Thymus (tissue), 11 donors: ENCODE measurements at regions not wholly inside any gene's neighbourhood (a gene's known extent, or its start where the extent isn't known, plus 50 kb on each side); places are given as distances from the start of the nearest gene placed in this dataset.

Source experiments
- DNase-seq, 9 donors: peaks; one replicate each; pipeline ENCODE4 v3.0.0-alpha.2; 2013; ENCODE audit warnings: low spot score in 9 of 9, low read depth in 6 of 9, missing footprints in 1 of 9
- H3K27ac ChIP-seq, 2 donors: one replicate each; pipeline ENCODE4 v1.5.1; 2013; ENCODE audit warnings: control low read depth in 1 of 2, low read depth in 1 of 2, low read length in 1 of 2, mild to moderate bottlenecking in 1 of 2, moderate library complexity in 1 of 2
- H3K27me3 ChIP-seq, 2 donors: one replicate each; pipeline ENCODE4 v1.5.1; 2013; ENCODE audit warnings: low read length in 1 of 2; ENCODE audit not compliant: control insufficient read depth in 2 of 2, insufficient read depth in 1 of 2
- H3K36me3 ChIP-seq, 2 donors: one replicate each; pipeline ENCODE4 v1.5.1; 2013; ENCODE audit warnings: low read length in 1 of 2, mild to moderate bottlenecking in 1 of 2, moderate library complexity in 1 of 2; ENCODE audit not compliant: control insufficient read depth in 2 of 2, insufficient read depth in 2 of 2
- H3K4me1 ChIP-seq, 2 donors: one replicate each; pipeline ENCODE4 v1.5.1; 2013; ENCODE audit warnings: low read length in 2 of 2; ENCODE audit not compliant: control insufficient read depth in 2 of 2, insufficient read depth in 2 of 2
- H3K4me3 ChIP-seq, 2 donors: one replicate each; pipeline ENCODE4 v1.5.1; 2013; ENCODE audit warnings: low read length in 2 of 2, control low read depth in 1 of 2, mild to moderate bottlenecking in 1 of 2
- H3K9me3 ChIP-seq, 2 donors: one replicate each; pipeline ENCODE4 v1.5.1; 2013; ENCODE audit warnings: low read length in 1 of 2, mild to moderate bottlenecking in 1 of 2; ENCODE audit not compliant: control insufficient read depth in 2 of 2, insufficient read depth in 1 of 2
- WGBS: extraction: QIAGEN DNeasy Blood & Tissue Kit; methylation state at CpG from one replicate; pipeline ENCODE4 v1.1.7; 2013; 5-methylcytosine and 5-hydroxymethylcytosine counted together
- donor health status: healthy.

DNA sequence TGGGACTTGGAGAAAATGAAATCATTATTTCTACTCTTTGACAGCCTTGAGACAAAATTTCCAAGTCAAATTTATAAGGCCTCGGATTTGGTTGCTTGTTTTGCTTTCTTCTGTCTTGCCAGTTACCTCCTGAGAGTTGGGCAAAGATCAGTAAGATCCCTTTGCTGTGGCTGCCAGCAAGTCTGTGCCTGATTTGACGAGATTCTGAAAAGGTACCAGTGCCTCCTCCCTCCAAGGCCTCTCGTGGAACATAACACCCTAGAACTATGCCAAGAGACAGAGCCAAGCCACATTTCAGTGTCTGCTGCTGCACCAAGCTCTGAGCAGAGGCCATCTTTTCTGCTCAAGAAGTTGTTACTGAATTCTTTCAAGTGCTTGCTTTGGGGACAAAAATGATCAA, 61.0 kb downstream of the GTPBP8 start:
- Histone ChIP-seq H3K4me3 (no peak overlapping the region), H3K4me1 (no peaks in the 10 kb centered on the region), H3K9me3 (peaks cover 0 to 8% of the 10 kb centered on the region in 2 donors), H3K27me3 (no peaks in the 10 kb centered on the region), H3K27ac (no peak overlapping the region), H3K36me3 (no peaks in the 10 kb centered on the region)
- DNase-seq: peak in 1 of 9 donors; percentile 19
- WGBS: 91% methylated on average over 3 of the region's 3 CpGs

DNA sequence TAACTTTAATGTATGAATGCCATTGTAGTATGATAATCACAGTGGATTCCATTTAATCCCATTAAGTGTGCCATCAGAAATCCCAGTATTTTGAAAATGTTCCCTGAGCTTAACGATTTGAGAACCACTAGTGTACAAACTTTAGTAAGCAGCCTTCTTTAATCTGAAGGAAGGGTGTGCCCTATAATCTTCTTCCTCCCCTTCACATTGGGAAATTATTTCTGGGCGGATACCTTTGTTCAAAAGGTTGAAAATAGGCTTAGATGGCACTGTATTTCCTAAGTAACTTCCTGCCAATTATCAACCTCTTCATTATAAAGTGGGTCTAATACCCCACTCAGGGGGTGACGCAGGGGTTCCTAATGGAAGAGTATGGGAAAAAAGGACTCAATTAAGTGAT, 62.4 kb downstream of the GTPBP8 start:
- H3K9me3 ChIP-seq: peaks cover 0 to 3% of the 10 kb centered on the region in 2 donors
- H3K4me3 ChIP-seq: no peak overlapping the region
- H3K36me3 ChIP-seq: no peaks in the 10 kb centered on the region
- H3K27ac ChIP-seq: no peak overlapping the region
- 97% methylated on average over 3 of the region's 3 CpGs for WGBS
- H3K27me3 ChIP-seq: no peaks in the 10 kb centered on the region
- DNase-seq: no peak
- H3K4me1 ChIP-seq: no peaks in the 10 kb centered on the region

DNA sequence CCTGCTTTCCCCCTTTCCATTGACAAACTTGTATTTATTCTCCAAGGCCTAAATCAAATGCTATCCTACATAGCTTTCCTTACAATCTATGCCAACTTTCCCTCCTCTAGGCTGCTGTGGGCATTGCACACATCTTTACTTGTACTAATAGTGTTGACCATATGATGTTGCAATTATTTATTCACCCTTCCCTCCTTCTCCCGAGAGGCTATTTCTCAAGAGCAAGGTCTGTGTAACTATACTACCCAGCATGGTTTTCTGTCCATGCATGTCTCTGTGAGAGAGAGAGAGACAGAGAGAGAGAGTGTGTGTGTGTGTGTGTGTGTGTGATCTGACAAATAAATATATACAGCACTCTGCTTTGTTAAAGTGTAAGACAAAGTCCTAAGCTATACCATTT, 63.8 kb downstream of the GTPBP8 start:
- Histone ChIP-seq H3K36me3 (no peaks in the 10 kb centered on the region), H3K27me3 (no peaks in the 10 kb centered on the region), H3K9me3 (no peaks in the 10 kb centered on the region), H3K4me1 (no peaks in the 10 kb centered on the region), H3K27ac (no peak overlapping the region), H3K4me3 (no peak overlapping the region)
- 0% methylated on average over 1 of the region's 1 CpG for WGBS
- no peak for DNase-seq

DNA sequence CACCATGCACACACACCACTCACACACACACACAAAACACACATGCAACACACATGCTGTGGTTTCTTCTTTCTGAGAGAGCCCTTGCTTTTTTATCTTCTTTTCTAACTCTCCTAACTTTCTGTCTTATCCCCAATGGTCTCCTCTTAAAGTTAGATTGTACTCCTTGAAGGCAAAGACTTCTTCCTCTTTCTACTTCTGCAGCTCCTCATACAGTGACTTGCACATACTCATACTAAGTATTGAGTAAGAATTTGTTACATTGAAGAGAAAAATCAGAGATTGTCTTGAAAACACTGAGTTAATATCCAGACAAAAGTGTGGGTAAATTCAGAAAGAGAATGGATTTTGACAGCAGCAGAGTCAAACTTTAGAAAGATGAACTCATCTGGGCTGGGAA, 64.4 kb downstream of the GTPBP8 start:
- Histone ChIP-seq H3K36me3 (no peaks in the 10 kb centered on the region), H3K27me3 (no peaks in the 10 kb centered on the region), H3K27ac (no peak overlapping the region), H3K4me3 (no peak overlapping the region), H3K9me3 (no peaks in the 10 kb centered on the region), H3K4me1 (no peaks in the 10 kb centered on the region)
- DNase-seq: no peak

DNA sequence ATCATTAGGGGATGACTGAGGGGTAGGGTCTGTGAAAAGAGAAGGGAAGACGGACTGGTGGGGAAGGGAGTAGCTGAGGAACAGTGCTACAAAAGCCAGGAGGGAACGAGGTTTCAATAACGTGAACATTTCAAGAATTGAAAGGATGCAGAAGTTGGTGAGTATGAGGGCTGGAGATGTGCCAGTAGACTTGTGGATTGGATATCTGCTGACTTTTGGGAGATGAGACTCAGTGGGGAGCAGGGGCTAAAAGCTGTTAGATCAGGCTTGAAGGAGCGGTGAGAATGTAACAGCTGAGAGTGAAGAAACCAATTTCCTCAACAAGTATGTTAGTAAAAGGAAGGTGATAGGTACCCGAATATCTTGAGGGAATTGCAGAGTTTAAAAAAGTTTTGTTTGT, 65.2 kb downstream of the GTPBP8 start:
- H3K4me1 ChIP-seq: no peaks in the 10 kb centered on the region
- no peaks in the 10 kb centered on the region for H3K9me3 ChIP-seq
- H3K27ac ChIP-seq: no peak overlapping the region
- no peak for DNase-seq
- 96% methylated on average over 5 of the region's 5 CpGs for WGBS
- H3K4me3 ChIP-seq: no peak overlapping the region
- no peaks in the 10 kb centered on the region for H3K27me3 ChIP-seq
- no peaks in the 10 kb centered on the region for H3K36me3 ChIP-seq

DNA sequence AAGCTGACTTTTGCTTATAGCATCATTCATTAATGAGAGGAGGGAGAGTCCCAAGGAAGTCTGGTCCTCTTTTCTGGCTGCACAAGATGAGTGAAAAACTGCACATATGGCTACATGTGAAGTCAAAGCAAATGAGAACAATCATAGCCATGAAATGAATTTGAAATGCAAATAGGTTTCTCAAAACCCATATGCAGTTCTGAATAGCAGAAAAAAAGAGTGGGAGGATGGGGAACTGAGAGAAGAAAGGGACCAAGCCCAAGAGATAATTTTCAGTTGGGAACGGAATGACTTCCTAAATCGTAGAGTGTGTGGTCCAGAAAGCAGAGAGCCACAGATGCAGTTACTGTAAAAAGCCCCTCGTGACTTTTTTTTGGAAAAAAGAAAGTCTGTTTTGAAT, 66.3 kb downstream of the GTPBP8 start:
- H3K9me3 ChIP-seq: no peaks in the 10 kb centered on the region
- 92% methylated on average over 3 of the region's 3 CpGs for WGBS
- no peaks in the 10 kb centered on the region for H3K36me3 ChIP-seq
- DNase-seq: no peak
- H3K27ac ChIP-seq: no peak overlapping the region
- no peak overlapping the region for H3K4me3 ChIP-seq
- H3K27me3 ChIP-seq: no peaks in the 10 kb centered on the region
- no peaks in the 10 kb centered on the region for H3K4me1 ChIP-seq

DNA sequence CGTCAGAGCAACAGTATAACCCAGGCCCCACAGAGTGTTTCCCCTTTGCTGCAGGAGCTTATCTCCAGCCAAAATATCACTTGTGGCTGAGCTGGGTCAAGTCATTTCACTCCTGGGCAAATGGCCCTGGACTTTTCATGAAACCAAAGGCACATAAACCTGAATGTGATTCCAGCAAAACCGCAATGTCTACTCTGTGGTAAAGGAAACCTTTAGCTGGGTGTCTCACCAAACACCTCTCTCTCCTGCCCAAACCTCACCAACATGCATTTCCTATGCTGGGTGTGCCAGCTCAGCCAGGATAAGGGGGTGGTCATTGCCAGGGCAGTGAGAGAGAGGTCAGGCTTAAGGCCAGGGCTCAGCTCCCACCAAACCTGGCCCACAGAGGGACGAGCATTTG, 67.4 kb downstream of the GTPBP8 start:
- H3K4me1 ChIP-seq: no peaks in the 10 kb centered on the region
- no peak overlapping the region for H3K27ac ChIP-seq
- no peak overlapping the region for H3K4me3 ChIP-seq
- no peaks in the 10 kb centered on the region for H3K36me3 ChIP-seq
- no peaks in the 10 kb centered on the region for H3K9me3 ChIP-seq
- H3K27me3 ChIP-seq: no peaks in the 10 kb centered on the region
- no peak for DNase-seq
- WGBS: 99% methylated on average over 3 of the region's 3 CpGs

DNA sequence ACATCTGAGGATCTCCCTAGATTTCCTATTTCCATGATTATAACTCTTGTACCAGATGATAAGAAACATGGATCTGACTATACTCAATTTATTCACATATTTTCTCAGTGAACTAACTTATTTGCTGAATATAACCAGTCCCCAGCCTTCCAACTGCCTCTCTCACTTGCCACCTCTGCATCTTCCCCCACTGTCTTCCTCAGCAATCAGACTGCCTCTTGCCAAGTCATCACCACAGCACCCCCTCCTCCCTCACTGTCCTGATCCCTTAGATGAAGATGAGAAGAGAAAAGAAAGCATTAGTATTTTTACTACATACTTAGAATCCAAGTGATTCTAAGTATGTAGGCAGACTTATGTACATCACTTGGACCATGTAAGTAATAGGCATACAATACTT, 71.9 kb downstream of the GTPBP8 start:
- no peak for DNase-seq
- no peak overlapping the region for H3K27ac ChIP-seq
- H3K9me3 ChIP-seq: no peaks in the 10 kb centered on the region
- H3K4me3 ChIP-seq: no peak overlapping the region
- H3K4me1 ChIP-seq: no peaks in the 10 kb centered on the region
- no peaks in the 10 kb centered on the region for H3K36me3 ChIP-seq
- no peaks in the 10 kb centered on the region for H3K27me3 ChIP-seq

DNA sequence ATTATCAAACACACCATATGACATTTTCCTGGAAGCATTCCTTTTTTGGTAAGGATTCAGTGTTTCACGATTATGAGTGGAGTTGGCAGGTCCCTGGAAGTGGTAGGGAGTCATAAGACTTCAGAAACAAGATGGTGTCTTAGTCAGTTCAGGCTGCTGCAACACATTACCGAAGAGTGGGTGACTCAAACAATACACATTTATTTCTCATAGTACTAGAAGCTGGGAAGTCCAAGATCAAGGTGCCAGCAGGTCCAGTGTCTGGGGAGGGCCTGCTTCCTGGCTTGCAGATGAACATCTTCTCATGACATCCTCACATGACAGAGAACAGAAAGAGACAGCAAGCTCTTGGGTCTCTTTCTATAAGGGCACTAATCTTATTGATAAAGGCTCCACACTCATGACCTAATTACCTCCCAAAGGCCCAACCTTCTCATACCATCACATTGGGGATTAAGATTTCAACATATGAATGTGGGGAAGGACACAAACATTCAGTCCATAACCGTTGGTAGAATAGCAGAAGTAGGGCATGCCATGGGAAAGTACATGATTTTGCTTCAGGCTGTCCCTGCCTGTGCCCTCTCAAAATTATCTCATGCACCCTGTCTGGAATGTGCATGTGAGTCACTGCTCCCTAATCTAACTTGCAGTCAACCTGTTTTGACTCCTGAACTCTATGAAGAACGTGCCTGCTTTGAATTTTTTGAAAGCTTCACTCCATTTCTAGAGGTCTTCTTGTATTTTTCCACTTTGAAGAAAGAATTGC, 72.5 kb downstream of the GTPBP8 start:
- no peak for DNase-seq
- no peaks in the 10 kb centered on the region for H3K4me1 ChIP-seq
- H3K9me3 ChIP-seq: no peaks in the 10 kb centered on the region
- no peaks in the 10 kb centered on the region for H3K36me3 ChIP-seq
- WGBS: 94% methylated on average over 4 of the region's 4 CpGs
- H3K27ac ChIP-seq: no peak overlapping the region
- H3K27me3 ChIP-seq: no peaks in the 10 kb centered on the region
- no peak overlapping the region for H3K4me3 ChIP-seq

DNA sequence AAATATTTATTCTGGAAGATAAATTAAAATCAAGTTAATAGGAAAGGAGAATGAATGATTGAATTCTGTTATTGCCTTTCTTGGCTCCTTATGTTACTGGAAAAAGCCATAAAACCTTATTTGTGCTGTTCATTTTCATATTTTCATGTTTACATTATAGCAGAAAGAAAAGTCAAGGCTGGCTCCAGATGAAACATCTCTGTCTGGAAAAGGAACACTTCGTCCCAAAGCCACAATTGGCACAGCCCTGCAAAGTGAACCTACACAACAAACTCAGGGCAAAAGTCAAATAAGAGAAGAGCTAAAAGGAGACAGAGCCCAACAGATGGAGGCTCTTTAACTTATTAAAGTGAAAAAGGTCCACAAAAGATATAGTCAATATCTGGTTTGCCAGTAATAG, 73.4 kb downstream of the GTPBP8 start:
- 96% methylated on average over 1 of the region's 1 CpG for WGBS

More for the DNA sequence above, 73.4 kb downstream of the GTPBP8 start:
- H3K4me1 ChIP-seq: no peaks in the 10 kb centered on the region
- H3K27ac ChIP-seq: no peak overlapping the region
- no peaks in the 10 kb centered on the region for H3K36me3 ChIP-seq
- no peak for DNase-seq
- no peak overlapping the region for H3K4me3 ChIP-seq
- H3K27me3 ChIP-seq: no peaks in the 10 kb centered on the region
- no peaks in the 10 kb centered on the region for H3K9me3 ChIP-seq
